Endodermal cell (in vitro differentiated cells): ENCODE measurements at regions not wholly inside any gene's neighbourhood (a gene's known extent, or its start where the extent isn't known, plus 50 kb on each side); places are given as distances from the start of the nearest gene placed in this dataset.

Experiments used
- DNase-seq: peaks from one replicate; pipeline ENCODE4 v3.0.0-alpha.2; 2017
- H3K27ac ChIP-seq: 2 replicates; pipeline ENCODE4 v1.5.1; 2013; ENCODE audit warnings: mild to moderate bottlenecking, low read depth, low read length, moderate library complexity
- H3K27me3 ChIP-seq: 2 replicates; pipeline ENCODE4 v1.6.1; 2013; ENCODE audit warnings: mild to moderate bottlenecking, low read length, moderate library complexity; ENCODE audit not compliant: insufficient read depth, control insufficient read depth, poor library complexity, severe bottlenecking
- H3K36me3 ChIP-seq: 2 replicates; pipeline ENCODE4 v1.7.0; 2013; ENCODE audit warnings: mild to moderate bottlenecking, low read length, moderate library complexity; ENCODE audit not compliant: control insufficient read depth, insufficient read depth
- H3K4me1 ChIP-seq: one replicate; pipeline ENCODE4 v1.7.0; 2013; ENCODE audit warnings: low read length; ENCODE audit not compliant: control insufficient read depth, insufficient read depth
- H3K4me3 ChIP-seq: 2 replicates; pipeline ENCODE4 v1.5.1; 2013; ENCODE audit warnings: mild to moderate bottlenecking, low read length, moderate library complexity
- H3K9ac ChIP-seq: 2 replicates; pipeline ENCODE4 v1.6.1; 2013; ENCODE audit warnings: mild to moderate bottlenecking, low read length, moderate library complexity; ENCODE audit not compliant: poor library complexity, severe bottlenecking; ENCODE audit errors: extremely low read depth
- H3K9me3 ChIP-seq: 2 replicates; pipeline ENCODE4 v1.6.1; 2013; ENCODE audit warnings: mild to moderate bottlenecking, low read length, moderate library complexity; ENCODE audit not compliant: control insufficient read depth
- H3K27ac Mint-ChIP-seq: 2 replicates; pipeline ENCODE4 v1.8.0; 2020; ENCODE audit warnings: mixed read lengths
- H3K27me3 Mint-ChIP-seq: 2 replicates; pipeline ENCODE4 v1.8.0; 2021; ENCODE audit warnings: mild to moderate bottlenecking, mixed read lengths; ENCODE audit not compliant: insufficient read depth
- H3K36me3 Mint-ChIP-seq: 2 replicates; pipeline ENCODE4 v1.8.0; 2020; ENCODE audit warnings: low read depth, mixed read lengths
- H3K4me1 Mint-ChIP-seq: 2 replicates; pipeline ENCODE4 v1.8.0; 2020; ENCODE audit warnings: mixed read lengths
- H3K4me3 Mint-ChIP-seq: 2 replicates; pipeline ENCODE4 v1.8.0; 2020; ENCODE audit warnings: mild to moderate bottlenecking, moderate library complexity, mixed read lengths
- H3K9me3 Mint-ChIP-seq: 2 replicates; pipeline ENCODE4 v1.8.0; 2020; ENCODE audit warnings: mild to moderate bottlenecking, mixed read lengths
- CTCF ChIP-seq: fragments of 200-600 bp; sonication (generic); conservative IDR thresholded peaks from 2 replicates; pipeline ENCODE4 v1.5.0; 2021; ENCODE audit warnings: antibody characterized with exemption, mild to moderate bottlenecking
- WGBS, 2 experiments: methylation state at CpG; one replicate each; pipeline versions ENCODE4 v1.1.5 to v1.1.7; 2013; ENCODE audit warnings: missing lambda C conversion rate in 2 of 2, mixed read lengths in 1 of 2; ENCODE audit not compliant: insufficient coverage in 1 of 2, insufficient read length in 1 of 2; 5-methylcytosine and 5-hydroxymethylcytosine counted together

GRCh38 chr10:128835361-128835760, 631.7 kb upstream of the MGMT start:
- Mint-ChIP-seq H3K27ac (no peak overlapping the region), H3K9me3 (no peaks in the 10 kb centered on the region), H3K36me3 (no peaks in the 10 kb centered on the region), H3K4me1 (no peaks in the 10 kb centered on the region), H3K27me3 (no peaks in the 10 kb centered on the region), H3K4me3 (no peak overlapping the region)
- WGBS, 2 experiments: 83 to 95% methylated on average over 3 to 5 of the region's 5 CpGs
- H3K9me3 ChIP-seq: no peaks in the 10 kb centered on the region
- H3K4me1 ChIP-seq: no peaks in the 10 kb centered on the region
- H3K27me3 ChIP-seq: no peaks in the 10 kb centered on the region
- H3K36me3 ChIP-seq: no peaks in the 10 kb centered on the region
- no peak for DNase-seq
- H3K9ac ChIP-seq: no peak overlapping the region
- no peak overlapping the region for H3K27ac ChIP-seq
- H3K4me3 ChIP-seq: no peak overlapping the region
- no peak for TF ChIP-seq CTCF

GRCh38 chr10:128837478-128837877, 629.6 kb upstream of the MGMT start:
- no peaks in the 10 kb centered on the region for H3K27me3 Mint-ChIP-seq
- Histone ChIP-seq H3K4me1 (no peaks in the 10 kb centered on the region), H3K9ac (no peak overlapping the region), H3K27me3 (no peaks in the 10 kb centered on the region), H3K36me3 (no peaks in the 10 kb centered on the region), H3K27ac (no peak overlapping the region), H3K4me3 (no peak overlapping the region), H3K9me3 (no peaks in the 10 kb centered on the region)
- no peaks in the 10 kb centered on the region for H3K9me3 Mint-ChIP-seq
- H3K36me3 Mint-ChIP-seq: no peaks in the 10 kb centered on the region
- no peak overlapping the region for H3K27ac Mint-ChIP-seq
- no peaks in the 10 kb centered on the region for H3K4me1 Mint-ChIP-seq
- DNase-seq: no peak
- WGBS, 2 experiments: 92% methylated on average over 1 of the region's 2 CpGs; no CpG with 5 or more reads in 1 of the 2 experiments
- no peak overlapping the region for H3K4me3 Mint-ChIP-seq
- TF ChIP-seq CTCF: no peak

GRCh38 chr10:128839134-128839533, 627.9 kb upstream of the MGMT start:
- Histone ChIP-seq H3K9ac (no peak overlapping the region), H3K36me3 (no peaks in the 10 kb centered on the region), H3K27me3 (no peaks in the 10 kb centered on the region), H3K4me3 (no peak overlapping the region), H3K4me1 (no peaks in the 10 kb centered on the region), H3K9me3 (no peaks in the 10 kb centered on the region), H3K27ac (no peak overlapping the region)
- no peak overlapping the region for H3K27ac Mint-ChIP-seq
- DNase-seq: no peak
- H3K4me3 Mint-ChIP-seq: no peak overlapping the region
- H3K27me3 Mint-ChIP-seq: no peaks in the 10 kb centered on the region
- TF ChIP-seq CTCF: no peak
- no peaks in the 10 kb centered on the region for H3K4me1 Mint-ChIP-seq
- H3K9me3 Mint-ChIP-seq: no peaks in the 10 kb centered on the region
- WGBS, 2 experiments: 93 to 97% methylated on average over 5 to 9 of the region's 9 CpGs
- H3K36me3 Mint-ChIP-seq: no peaks in the 10 kb centered on the region
